ENCODE measurements at regions not wholly inside any gene's neighbourhood (a gene's known extent, or its start where the extent isn't known, plus 50 kb on each side); places are given as distances from the start of the nearest gene placed in this dataset.

- Histone ChIP-seq H3K27me3 (ENCODE audit: control insufficient read depth in 1 of 2, insufficient read depth in 2 of 2, low read length in 2 of 2) (no peaks in the 10 kb centered on the region), H3K27ac (ENCODE audit: low read length) (no peak overlapping the region), H3K9ac (ENCODE audit: low read length in 2 of 2) (no peak overlapping the region), H3K9me3 (ENCODE audit: control insufficient read depth in 2 of 2, low read length in 2 of 2) (no peaks in the 10 kb centered on the region), H3K4me1 (ENCODE audit: control insufficient read depth, insufficient read depth, low read length) (no peaks in the 10 kb centered on the region), H3K36me3 (ENCODE audit: control insufficient read depth in 2 of 2, insufficient read depth in 2 of 2, low read length in 2 of 2) (no peaks in the 10 kb centered on the region), H3K4me3 (ENCODE audit: low read length in 2 of 2) (no peak overlapping the region)
Measured at GRCh38 chr5:68139611-68140441, 75.7 kb upstream of the PIK3R1 start.

- no peaks in the 10 kb centered on the region for H3K27me3 ChIP-seq (ENCODE audit: control insufficient read depth in 1 of 2, insufficient read depth in 2 of 2, low read length in 2 of 2)
- no peak overlapping the region for H3K27ac ChIP-seq (ENCODE audit: low read length)
- no peak overlapping the region for H3K9ac ChIP-seq (ENCODE audit: low read length in 2 of 2)
- no peaks in the 10 kb centered on the region for H3K4me1 ChIP-seq (ENCODE audit: control insufficient read depth, insufficient read depth, low read length)
- no peak overlapping the region for H3K4me3 ChIP-seq (ENCODE audit: low read length in 2 of 2)
- no peaks in the 10 kb centered on the region for H3K9me3 ChIP-seq (ENCODE audit: control insufficient read depth in 2 of 2, low read length in 2 of 2)
- H3K36me3 ChIP-seq (ENCODE audit: control insufficient read depth in 2 of 2, insufficient read depth in 2 of 2, low read length in 2 of 2), result no peaks in the 10 kb centered on the region
Measured at GRCh38 chr5:68137511-68138140, 77.9 kb upstream of the PIK3R1 start.

GRCh38 chr5:68134669-68135313 is 80.8 kb upstream of the PIK3R1 start:
- Histone ChIP-seq H3K36me3 (ENCODE audit: control insufficient read depth in 2 of 2, insufficient read depth in 2 of 2, low read length in 2 of 2) (no peaks in the 10 kb centered on the region), H3K9ac (ENCODE audit: low read length in 2 of 2) (no peak overlapping the region), H3K4me1 (ENCODE audit: control insufficient read depth, insufficient read depth, low read length) (no peaks in the 10 kb centered on the region), H3K4me3 (ENCODE audit: low read length in 2 of 2) (no peak overlapping the region), H3K9me3 (ENCODE audit: control insufficient read depth in 2 of 2, low read length in 2 of 2) (no peaks in the 10 kb centered on the region), H3K27ac (ENCODE audit: low read length) (no peak overlapping the region), H3K27me3 (ENCODE audit: control insufficient read depth in 1 of 2, insufficient read depth in 2 of 2, low read length in 2 of 2) (no peaks in the 10 kb centered on the region)

GRCh38 chr5:68134033-68134668 is 81.4 kb upstream of the PIK3R1 start:
- Histone ChIP-seq H3K9ac (ENCODE audit: low read length in 2 of 2) (no peak overlapping the region), H3K27me3 (ENCODE audit: control insufficient read depth in 1 of 2, insufficient read depth in 2 of 2, low read length in 2 of 2) (no peaks in the 10 kb centered on the region), H3K27ac (ENCODE audit: low read length) (no peak overlapping the region), H3K4me1 (ENCODE audit: control insufficient read depth, insufficient read depth, low read length) (no peaks in the 10 kb centered on the region), H3K9me3 (ENCODE audit: control insufficient read depth in 2 of 2, low read length in 2 of 2) (no peaks in the 10 kb centered on the region), H3K4me3 (ENCODE audit: low read length in 2 of 2) (no peak overlapping the region), H3K36me3 (ENCODE audit: control insufficient read depth in 2 of 2, insufficient read depth in 2 of 2, low read length in 2 of 2) (no peaks in the 10 kb centered on the region)

GRCh38 chr5:68130253-68130652 is 85.3 kb upstream of the PIK3R1 start:
- Histone ChIP-seq H3K36me3 (ENCODE audit: control insufficient read depth in 2 of 2, insufficient read depth in 2 of 2, low read length in 2 of 2) (no peaks in the 10 kb centered on the region), H3K9ac (ENCODE audit: low read length in 2 of 2) (no peak overlapping the region), H3K27me3 (ENCODE audit: control insufficient read depth in 1 of 2, insufficient read depth in 2 of 2, low read length in 2 of 2) (no peaks in the 10 kb centered on the region), H3K4me3 (ENCODE audit: low read length in 2 of 2) (no peak overlapping the region), H3K27ac (ENCODE audit: low read length) (no peak overlapping the region), H3K9me3 (ENCODE audit: control insufficient read depth in 2 of 2, low read length in 2 of 2) (no peaks in the 10 kb centered on the region), H3K4me1 (ENCODE audit: control insufficient read depth, insufficient read depth, low read length) (no peaks in the 10 kb centered on the region)

- H3K4me1 ChIP-seq (ENCODE audit: control insufficient read depth, insufficient read depth, low read length), result no peaks in the 10 kb centered on the region
- no peaks in the 10 kb centered on the region for H3K27me3 ChIP-seq (ENCODE audit: control insufficient read depth in 1 of 2, insufficient read depth in 2 of 2, low read length in 2 of 2)
- no peak overlapping the region for H3K27ac ChIP-seq (ENCODE audit: low read length)
- no peaks in the 10 kb centered on the region for H3K9me3 ChIP-seq (ENCODE audit: control insufficient read depth in 2 of 2, low read length in 2 of 2)
- H3K36me3 ChIP-seq (ENCODE audit: control insufficient read depth in 2 of 2, insufficient read depth in 2 of 2, low read length in 2 of 2), result no peaks in the 10 kb centered on the region
- no peak overlapping the region for H3K9ac ChIP-seq (ENCODE audit: low read length in 2 of 2)
- no peak overlapping the region for H3K4me3 ChIP-seq (ENCODE audit: low read length in 2 of 2)
Measured at GRCh38 chr5:68129364-68129763, 86.2 kb upstream of the PIK3R1 start.

GRCh38 chr5:68126886-68127285 is 88.7 kb upstream of the PIK3R1 start:
- Histone ChIP-seq H3K4me1 (ENCODE audit: control insufficient read depth, insufficient read depth, low read length) (no peaks in the 10 kb centered on the region), H3K27ac (ENCODE audit: low read length) (no peak overlapping the region), H3K27me3 (ENCODE audit: control insufficient read depth in 1 of 2, insufficient read depth in 2 of 2, low read length in 2 of 2) (no peaks in the 10 kb centered on the region), H3K36me3 (ENCODE audit: control insufficient read depth in 2 of 2, insufficient read depth in 2 of 2, low read length in 2 of 2) (no peaks in the 10 kb centered on the region), H3K9ac (ENCODE audit: low read length in 2 of 2) (no peak overlapping the region), H3K9me3 (ENCODE audit: control insufficient read depth in 2 of 2, low read length in 2 of 2) (no peaks in the 10 kb centered on the region), H3K4me3 (ENCODE audit: low read length in 2 of 2) (no peak overlapping the region)

GRCh38 chr5:68122439-68123328 is 92.9 kb upstream of the PIK3R1 start:
- Histone ChIP-seq H3K36me3 (ENCODE audit: control insufficient read depth in 2 of 2, insufficient read depth in 2 of 2, low read length in 2 of 2) (no peaks in the 10 kb centered on the region), H3K27ac (ENCODE audit: low read length) (no peak overlapping the region), H3K9me3 (ENCODE audit: control insufficient read depth in 2 of 2, low read length in 2 of 2) (no peaks in the 10 kb centered on the region)

GRCh38 chr5:68116868-68117411 is 98.6 kb upstream of the PIK3R1 start:
- no peaks in the 10 kb centered on the region for H3K27me3 ChIP-seq (ENCODE audit: control insufficient read depth in 1 of 2, insufficient read depth in 2 of 2, low read length in 2 of 2)
- H3K27ac ChIP-seq (ENCODE audit: low read length), result no peak overlapping the region
- no peaks in the 10 kb centered on the region for H3K36me3 ChIP-seq (ENCODE audit: control insufficient read depth in 2 of 2, insufficient read depth in 2 of 2, low read length in 2 of 2)
- H3K9ac ChIP-seq (ENCODE audit: low read length in 2 of 2), result no peak overlapping the region
- no peaks in the 10 kb centered on the region for H3K4me1 ChIP-seq (ENCODE audit: control insufficient read depth, insufficient read depth, low read length)
- no peak overlapping the region for H3K4me3 ChIP-seq (ENCODE audit: low read length in 2 of 2)
- H3K9me3 ChIP-seq (ENCODE audit: control insufficient read depth in 2 of 2, low read length in 2 of 2), result no peaks in the 10 kb centered on the region

More at GRCh38 chr5:68122439-68123328, 92.9 kb upstream of the PIK3R1 start:
- no peaks in the 10 kb centered on the region for H3K27me3 ChIP-seq (ENCODE audit: control insufficient read depth in 1 of 2, insufficient read depth in 2 of 2, low read length in 2 of 2)
- no peaks in the 10 kb centered on the region for H3K4me1 ChIP-seq (ENCODE audit: control insufficient read depth, insufficient read depth, low read length)
- no peak overlapping the region for H3K9ac ChIP-seq (ENCODE audit: low read length in 2 of 2)
- H3K4me3 ChIP-seq (ENCODE audit: low read length in 2 of 2), result no peak overlapping the region

GRCh38 chr5:68116408-68116807 is 99.1 kb upstream of the PIK3R1 start:
- Histone ChIP-seq H3K9me3 (ENCODE audit: control insufficient read depth in 2 of 2, low read length in 2 of 2) (no peaks in the 10 kb centered on the region), H3K9ac (ENCODE audit: low read length in 2 of 2) (no peak overlapping the region), H3K27me3 (ENCODE audit: control insufficient read depth in 1 of 2, insufficient read depth in 2 of 2, low read length in 2 of 2) (no peaks in the 10 kb centered on the region), H3K27ac (ENCODE audit: low read length) (no peak overlapping the region), H3K4me3 (ENCODE audit: low read length in 2 of 2) (no peak overlapping the region), H3K4me1 (ENCODE audit: control insufficient read depth, insufficient read depth, low read length) (no peaks in the 10 kb centered on the region), H3K36me3 (ENCODE audit: control insufficient read depth in 2 of 2, insufficient read depth in 2 of 2, low read length in 2 of 2) (no peaks in the 10 kb centered on the region)

Measured in stomach smooth muscle (tissue), 2 donors.